GM19035 (cell line): ENCODE measurements at regions not wholly inside any gene's neighbourhood (a gene's known extent, or its start where the extent isn't known, plus 50 kb on each side); places are given as distances from the start of the nearest gene placed in this dataset.
"Not testable (repeated sequence)": the region's sequence is repeated elsewhere in the genome, so short reads cannot be mapped to it uniquely, and the experiment has no call there.

Experiments
- ATAC-seq: cut with Tn5 transposase; IDR thresholded peaks from one replicate; pipeline ENCODE4 v1.9.1; 2021; ENCODE audit not compliant: unreplicated experiment

GRCh38 chr1:4463631-4464030 is 190.8 kb upstream of the AJAP1 start:
- ATAC-seq, result no peak

GRCh38 chr1:4464478-4464877 is 189.9 kb upstream of the AJAP1 start:
- no peak for ATAC-seq

GRCh38 chr1:4467241-4467640 is 187.2 kb upstream of the AJAP1 start:
- no peak for ATAC-seq

DNA sequence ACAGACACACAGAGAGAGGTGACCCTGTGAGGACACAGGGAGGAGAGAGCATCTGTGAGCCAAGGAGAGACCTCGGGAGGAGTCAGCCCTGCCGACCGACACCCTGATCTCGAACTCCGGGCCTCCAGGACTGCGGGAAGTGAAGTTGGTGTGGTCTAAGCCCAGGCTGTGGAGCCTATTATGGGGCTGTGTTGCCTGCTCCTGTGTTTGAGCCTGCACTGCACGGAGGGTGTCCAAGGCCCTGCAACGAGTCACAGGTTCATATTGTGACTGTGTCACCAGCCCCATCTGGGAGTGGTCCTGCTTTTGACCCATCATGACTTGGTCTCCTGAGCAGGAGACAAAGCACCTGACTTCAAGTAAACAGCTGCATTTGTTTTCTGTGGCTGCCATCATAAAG is 186.0 kb upstream of the AJAP1 start:
- no peak for ATAC-seq

- no peak for ATAC-seq
These were observed 185.4 kb upstream of the AJAP1 start for GRCh38 chr1:4468804-4469514.

DNA sequence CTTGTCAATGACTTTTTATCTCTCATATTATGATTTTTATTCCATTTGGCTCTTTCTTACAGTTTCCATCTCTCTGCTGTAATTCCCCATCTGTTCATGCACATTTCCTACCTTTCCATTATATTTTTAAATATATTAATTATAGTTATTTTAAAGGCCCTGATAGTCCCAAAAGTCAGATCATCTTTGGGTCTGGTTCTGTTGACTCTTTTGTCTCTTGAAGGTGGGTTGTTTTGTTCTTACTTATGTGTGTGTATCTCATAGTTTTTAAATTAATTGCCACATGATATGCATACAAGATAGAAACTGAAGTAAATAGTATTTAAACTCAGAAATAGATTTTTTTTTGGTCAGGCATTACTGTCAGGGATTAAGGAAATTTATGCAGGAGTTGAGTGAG is 178.0 kb upstream of the AJAP1 start:
- no peak for ATAC-seq

DNA sequence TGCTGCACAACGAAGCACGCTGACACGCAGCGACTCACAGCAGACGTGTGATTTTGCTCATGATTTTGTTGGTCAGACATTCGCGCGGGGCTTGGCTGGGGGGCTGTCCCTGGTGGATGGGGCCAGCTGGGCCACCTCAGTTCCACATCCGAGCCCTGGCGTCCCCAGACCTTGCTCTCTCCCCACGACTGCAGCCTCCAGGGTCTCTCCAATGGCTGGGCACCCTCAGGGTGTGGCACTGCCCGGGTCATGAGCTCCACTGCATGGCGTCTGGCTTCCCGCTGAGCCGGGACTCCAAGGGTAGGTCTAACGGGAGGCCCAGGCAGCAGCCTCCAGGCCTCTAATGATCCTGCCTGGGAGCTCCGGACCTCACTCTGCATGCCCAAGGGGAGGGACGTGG is 173.0 kb upstream of the AJAP1 start:
- ATAC-seq, result no peak

DNA sequence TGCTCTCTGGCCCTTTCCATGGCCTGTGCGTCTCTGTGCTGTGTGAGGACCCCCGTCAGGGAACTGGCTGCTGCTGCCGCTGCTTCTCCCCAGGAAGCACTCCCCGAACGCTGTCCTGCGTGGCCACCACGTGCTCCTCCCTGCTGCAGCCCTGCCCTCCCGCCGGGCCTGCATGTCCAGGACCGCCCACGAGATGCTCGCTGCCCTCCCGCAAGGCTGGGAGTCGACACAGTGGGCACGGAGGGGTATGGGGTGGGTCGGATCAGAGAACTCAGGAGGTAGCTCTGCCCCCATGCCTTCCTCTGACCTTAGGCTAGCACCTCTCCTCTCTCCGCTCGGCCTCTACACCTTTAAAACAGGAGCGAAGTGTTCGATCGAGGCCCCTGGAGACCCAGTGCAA is 171.9 kb upstream of the AJAP1 start:
- ATAC-seq, result no peak

- no peak for ATAC-seq
These were observed 171.3 kb upstream of the AJAP1 start for GRCh38 chr1:4483021-4483625.

DNA sequence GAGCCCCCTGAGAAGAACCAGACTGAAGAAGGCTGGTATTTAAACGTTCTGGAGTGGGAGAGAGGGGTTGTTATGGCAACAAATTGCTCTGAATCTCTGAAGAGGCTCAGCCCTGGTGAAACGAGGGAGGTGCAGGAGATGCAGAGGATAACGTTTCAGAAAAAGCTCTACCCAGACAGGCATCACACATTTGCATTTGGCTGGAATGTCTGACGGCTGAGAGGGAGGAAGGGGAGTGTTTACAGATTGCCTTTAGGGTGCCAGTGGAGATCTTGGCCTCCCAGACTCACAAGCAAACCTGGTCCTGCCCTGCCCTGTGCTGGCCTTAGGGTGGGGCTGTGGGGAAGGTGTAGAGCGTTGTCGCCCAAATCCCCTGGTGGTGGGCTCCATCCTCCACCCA is 169.0 kb upstream of the AJAP1 start:
- ATAC-seq, result no peak

GRCh38 chr1:4485878-4486277 is 168.5 kb upstream of the AJAP1 start:
- no peak for ATAC-seq

DNA sequence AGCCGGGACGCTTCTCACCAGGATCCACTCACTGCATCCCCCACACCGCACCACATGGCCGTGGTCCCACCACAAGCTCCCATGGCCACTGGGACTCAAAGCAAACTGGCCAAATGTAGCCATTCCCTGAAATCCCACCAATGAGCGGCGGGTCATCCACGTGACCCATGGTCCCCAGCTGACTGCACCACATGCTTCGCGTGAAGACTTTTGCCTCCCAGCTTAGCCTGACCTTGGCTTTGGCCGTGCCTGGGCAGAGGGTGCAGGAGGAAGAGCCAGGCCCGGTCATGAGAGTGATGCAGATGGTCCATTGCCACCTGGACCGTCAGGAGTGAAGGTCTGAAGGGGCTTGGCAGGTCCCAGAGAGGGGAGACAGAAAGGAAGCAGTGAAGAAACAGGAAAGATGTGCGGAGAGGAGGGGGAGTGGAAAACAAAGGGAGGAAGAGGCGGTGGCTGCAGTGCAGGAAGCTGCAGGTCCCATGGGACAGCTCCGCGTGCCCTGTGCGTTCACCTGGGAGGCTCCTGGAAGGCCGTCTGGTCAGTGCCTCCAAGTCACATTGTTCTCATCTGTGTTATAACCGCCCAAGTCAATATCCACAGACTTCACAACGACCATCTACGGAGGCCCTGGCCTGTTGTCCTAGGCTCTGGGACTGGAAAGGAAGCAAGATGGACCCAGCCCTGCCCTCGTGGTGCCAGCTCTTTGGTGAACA is 167.8 kb upstream of the AJAP1 start:
- ATAC-seq, result no peak

- no peak for ATAC-seq
These were observed 166.4 kb upstream of the AJAP1 start for GRCh38 chr1:4488018-4488417.

- ATAC-seq, result no peak
These were observed 164.9 kb upstream of the AJAP1 start for GRCh38 chr1:4489486-4489885.

GRCh38 chr1:4489992-4490391 is 164.4 kb upstream of the AJAP1 start:
- ATAC-seq, result not testable (repeated sequence)

DNA sequence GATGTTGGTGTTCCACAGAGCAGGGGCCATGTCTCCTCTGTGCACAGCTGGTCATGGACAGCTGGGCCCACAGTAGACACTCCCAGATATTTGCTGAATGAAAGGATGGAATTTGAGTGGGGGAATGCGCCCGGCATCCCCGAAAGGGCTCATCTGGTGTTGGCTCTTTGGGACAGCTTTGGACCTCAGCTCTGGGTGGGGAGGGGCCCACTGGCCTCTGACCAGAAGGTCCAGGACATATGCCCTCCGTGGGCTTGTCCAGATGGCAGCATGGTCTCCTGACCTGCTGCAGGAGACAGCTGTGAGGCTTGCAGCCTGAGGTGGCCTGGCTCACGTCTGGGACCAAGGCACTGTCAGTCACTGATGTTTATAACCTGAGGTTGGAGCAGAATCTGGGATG is 160.4 kb upstream of the AJAP1 start:
- no peak for ATAC-seq

DNA sequence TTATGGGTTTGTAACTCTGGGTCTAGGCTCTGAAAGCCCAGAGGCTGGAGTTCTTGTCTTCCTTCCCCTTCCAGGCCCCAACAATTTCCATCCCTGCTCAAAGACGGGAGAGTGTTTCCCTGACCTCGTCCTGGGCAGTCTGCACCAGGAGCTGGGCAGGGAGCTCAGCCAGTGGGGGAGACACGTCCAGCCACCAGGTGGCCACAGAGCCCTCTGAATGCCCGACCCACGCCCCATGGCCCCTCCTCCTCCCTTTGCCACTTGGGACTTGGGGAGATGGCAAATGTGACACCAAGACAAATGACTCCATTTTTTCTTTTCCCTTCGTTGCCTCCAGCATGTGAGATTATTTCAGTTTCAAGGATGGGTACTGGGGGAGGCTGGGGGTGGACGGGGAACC is 159.9 kb upstream of the AJAP1 start:
- ATAC-seq, result no peak

- no peak for ATAC-seq
These were observed 158.6 kb upstream of the AJAP1 start for GRCh38 chr1:4495809-4496208.

GRCh38 chr1:4500441-4500840 is 154.0 kb upstream of the AJAP1 start:
- no peak for ATAC-seq

DNA sequence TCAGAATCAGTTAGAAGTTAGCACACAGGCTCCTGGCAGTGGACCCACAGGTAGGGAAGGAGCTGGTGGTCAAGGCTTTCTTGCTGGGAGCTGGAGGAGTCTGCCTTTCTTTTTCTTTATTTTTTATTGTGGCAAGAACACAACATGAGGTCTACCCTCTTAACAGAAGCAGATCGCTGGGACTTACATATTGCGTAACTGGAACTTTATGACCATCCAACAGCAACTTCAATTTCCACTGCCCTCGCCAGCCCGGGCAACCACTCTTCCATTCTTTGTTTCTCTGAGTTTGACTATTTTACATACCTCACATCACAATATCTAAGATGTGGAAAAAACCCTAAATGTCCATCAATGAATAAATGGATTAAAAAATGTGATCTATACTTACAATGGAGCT is 147.8 kb upstream of the AJAP1 start:
- ATAC-seq, result no peak

GRCh38 chr1:4509206-4509605 is 145.2 kb upstream of the AJAP1 start:
- ATAC-seq, result no peak

- no peak for ATAC-seq
These were observed 144.1 kb upstream of the AJAP1 start for GRCh38 chr1:4510276-4510691.
